ENCODE measurements at regions not wholly inside any gene's neighbourhood (a gene's known extent, or its start where the extent isn't known, plus 50 kb on each side); places are given as distances from the start of the nearest gene placed in this dataset.
"Not testable (repeated sequence)": the region's sequence is repeated elsewhere in the genome, so short reads cannot be mapped to it uniquely, and the experiment has no call there.

- no peak overlapping the region for H3K4ac ChIP-seq (ENCODE audit: low read depth, low read length)
- no peaks in the 10 kb centered on the region for H3K27me3 ChIP-seq (ENCODE audit: insufficient read depth, low read length, poor library complexity)
- no peak overlapping the region for H2AK5ac ChIP-seq (ENCODE audit: low read length)
- no peaks in the 10 kb centered on the region for H3K4me1 ChIP-seq (ENCODE audit: control insufficient read depth, low read depth, low read length)
- no peak overlapping the region for H2BK15ac ChIP-seq (replicated peaks; ENCODE audit: low read depth)
- no peak overlapping the region for H3K4me2 ChIP-seq (ENCODE audit: low read length)
- no peak overlapping the region for H4K8ac ChIP-seq (ENCODE audit: low read depth, low read length)
- no peak overlapping the region for H3K4me3 ChIP-seq (ENCODE audit: low read length)
- H2BK120ac ChIP-seq (ENCODE audit: low read depth, low read length): no peak overlapping the region
- H3K23ac ChIP-seq (ENCODE audit: low read length): no peak overlapping the region
- H3K79me1 ChIP-seq (ENCODE audit: low read length): no peaks in the 10 kb centered on the region
- no peak overlapping the region for H3K56ac ChIP-seq (ENCODE audit: low read length)
- no peak overlapping the region for H3K18ac ChIP-seq (ENCODE audit: low read length)
- WGBS (ENCODE audit: extremely low coverage, insufficient coverage, low lambda C conversion rate): no CpG with 5 or more reads among the region's 3 CpGs
- DNase-seq: peak; percentile 0
- H2BK5ac ChIP-seq (ENCODE audit: low read length): no peak overlapping the region
- H3K79me2 ChIP-seq (ENCODE audit: control insufficient read depth, insufficient read depth, low read length): no peaks in the 10 kb centered on the region
- no peak overlapping the region for H3K27ac ChIP-seq (ENCODE audit: low read depth, low read length)
- H4K5ac ChIP-seq (ENCODE audit: low read length): no peak overlapping the region
- H3K9ac ChIP-seq (ENCODE audit: low read length): no peak overlapping the region
- H3K36me3 ChIP-seq (ENCODE audit: control insufficient read depth, insufficient read depth, low read length): no peaks in the 10 kb centered on the region
Measured at GRCh38 chrX:116749943-116750342, 287.2 kb upstream of the CT83 start.

GRCh38 chrX:116732214-116732613, 269.4 kb upstream of the CT83 start:
- H3K23ac ChIP-seq (ENCODE audit: low read length): no peak overlapping the region
- H4K8ac ChIP-seq (ENCODE audit: low read depth, low read length): no peak overlapping the region
- no peak overlapping the region for H3K9ac ChIP-seq (ENCODE audit: low read length)
- no peak overlapping the region for H2BK120ac ChIP-seq (ENCODE audit: low read depth, low read length)
- H2BK5ac ChIP-seq (ENCODE audit: low read length): no peak overlapping the region
- no peak overlapping the region for H3K4me2 ChIP-seq (ENCODE audit: low read length)
- H4K5ac ChIP-seq (ENCODE audit: low read length): no peak overlapping the region
- no peak overlapping the region for H3K18ac ChIP-seq (ENCODE audit: low read length)
- no peaks in the 10 kb centered on the region for H3K79me2 ChIP-seq (ENCODE audit: control insufficient read depth, insufficient read depth, low read length)
- WGBS (ENCODE audit: extremely low coverage, insufficient coverage, low lambda C conversion rate): no CpG with 5 or more reads among the region's 2 CpGs
- H2BK15ac ChIP-seq (replicated peaks; ENCODE audit: low read depth): no peak overlapping the region
- no peaks in the 10 kb centered on the region for H3K27me3 ChIP-seq (ENCODE audit: insufficient read depth, low read length, poor library complexity)
- H3K79me1 ChIP-seq (ENCODE audit: low read length): no peaks in the 10 kb centered on the region
- no peak overlapping the region for H3K27ac ChIP-seq (ENCODE audit: low read depth, low read length)
- no peaks in the 10 kb centered on the region for H3K4me1 ChIP-seq (ENCODE audit: control insufficient read depth, low read depth, low read length)
- no peak overlapping the region for H2AK5ac ChIP-seq (ENCODE audit: low read length)
- H3K4ac ChIP-seq (ENCODE audit: low read depth, low read length): no peak overlapping the region
- DNase-seq: no peak
- H3K36me3 ChIP-seq (ENCODE audit: control insufficient read depth, insufficient read depth, low read length): no peaks in the 10 kb centered on the region
- H3K4me3 ChIP-seq (ENCODE audit: low read length): no peak overlapping the region
- H3K56ac ChIP-seq (ENCODE audit: low read length): no peak overlapping the region

- Histone ChIP-seq H3K4me1 (ENCODE audit: control insufficient read depth, low read depth, low read length) (no peaks in the 10 kb centered on the region), H4K5ac (ENCODE audit: low read length) (no peak overlapping the region), H2AK5ac (ENCODE audit: low read length) (no peak overlapping the region), H3K9ac (ENCODE audit: low read length) (no peak overlapping the region), H3K56ac (ENCODE audit: low read length) (no peak overlapping the region), H3K18ac (ENCODE audit: low read length) (no peak overlapping the region), H2BK120ac (ENCODE audit: low read depth, low read length) (peak overlapping the region; percentile 54), H3K27ac (ENCODE audit: low read depth, low read length) (peak overlapping the region; percentile 70), H2BK15ac (replicated peaks; ENCODE audit: low read depth) (no peak overlapping the region), H3K79me1 (ENCODE audit: low read length) (no peaks in the 10 kb centered on the region), H3K4me2 (ENCODE audit: low read length) (no peak overlapping the region), H2BK5ac (ENCODE audit: low read length) (no peak overlapping the region), H3K36me3 (ENCODE audit: control insufficient read depth, insufficient read depth, low read length) (no peaks in the 10 kb centered on the region), H3K27me3 (ENCODE audit: insufficient read depth, low read length, poor library complexity) (no peaks in the 10 kb centered on the region), H3K4ac (ENCODE audit: low read depth, low read length) (no peak overlapping the region), H4K8ac (ENCODE audit: low read depth, low read length) (no peak overlapping the region), H3K4me3 (ENCODE audit: low read length) (no peak overlapping the region), H3K79me2 (ENCODE audit: control insufficient read depth, insufficient read depth, low read length) (no peaks in the 10 kb centered on the region), H3K23ac (ENCODE audit: low read length) (no peak overlapping the region)
- WGBS (ENCODE audit: extremely low coverage, insufficient coverage, low lambda C conversion rate): no CpG with 5 or more reads among the region's 4 CpGs
- peak; percentile 32 for DNase-seq
Measured at GRCh38 chrX:116726806-116727205, 264.0 kb upstream of the CT83 start.

GRCh38 chrX:116694046-116694445, 231.3 kb upstream of the CT83 start:
- Histone ChIP-seq H3K27ac (ENCODE audit: low read depth, low read length) (no peak overlapping the region), H3K36me3 (ENCODE audit: control insufficient read depth, insufficient read depth, low read length) (no peaks in the 10 kb centered on the region), H2BK5ac (ENCODE audit: low read length) (no peak overlapping the region), H2AK5ac (ENCODE audit: low read length) (no peak overlapping the region), H3K4me2 (ENCODE audit: low read length) (no peak overlapping the region), H3K4me1 (ENCODE audit: control insufficient read depth, low read depth, low read length) (no peaks in the 10 kb centered on the region), H3K79me2 (ENCODE audit: control insufficient read depth, insufficient read depth, low read length) (no peaks in the 10 kb centered on the region), H3K56ac (ENCODE audit: low read length) (no peak overlapping the region), H3K4me3 (ENCODE audit: low read length) (no peak overlapping the region), H3K4ac (ENCODE audit: low read depth, low read length) (no peak overlapping the region), H3K23ac (ENCODE audit: low read length) (no peak overlapping the region), H3K9ac (ENCODE audit: low read length) (no peak overlapping the region), H2BK120ac (ENCODE audit: low read depth, low read length) (no peak overlapping the region), H4K5ac (ENCODE audit: low read length) (no peak overlapping the region), H2BK15ac (replicated peaks; ENCODE audit: low read depth) (no peak overlapping the region), H3K18ac (ENCODE audit: low read length) (no peak overlapping the region), H3K79me1 (ENCODE audit: low read length) (no peaks in the 10 kb centered on the region), H3K27me3 (ENCODE audit: insufficient read depth, low read length, poor library complexity) (no peaks in the 10 kb centered on the region), H4K8ac (ENCODE audit: low read depth, low read length) (no peak overlapping the region)
- WGBS (ENCODE audit: extremely low coverage, insufficient coverage, low lambda C conversion rate): no CpG with 5 or more reads among the region's 19 CpGs
- no peak for DNase-seq

- not testable (repeated sequence) for H3K79me2 ChIP-seq (ENCODE audit: control insufficient read depth, insufficient read depth, low read length); H4K8ac ChIP-seq (ENCODE audit: low read depth, low read length); H4K5ac ChIP-seq (ENCODE audit: low read length); H3K4me3 ChIP-seq (ENCODE audit: low read length); H2BK120ac ChIP-seq (ENCODE audit: low read depth, low read length); H3K27ac ChIP-seq (ENCODE audit: low read depth, low read length); H3K4me1 ChIP-seq (ENCODE audit: control insufficient read depth, low read depth, low read length); H2AK5ac ChIP-seq (ENCODE audit: low read length); H3K79me1 ChIP-seq (ENCODE audit: low read length); H3K4me2 ChIP-seq (ENCODE audit: low read length); H3K18ac ChIP-seq (ENCODE audit: low read length); DNase-seq; H3K4ac ChIP-seq (ENCODE audit: low read depth, low read length); H3K36me3 ChIP-seq (ENCODE audit: control insufficient read depth, insufficient read depth, low read length); H3K9ac ChIP-seq (ENCODE audit: low read length); H3K23ac ChIP-seq (ENCODE audit: low read length); H3K56ac ChIP-seq (ENCODE audit: low read length); H2BK5ac ChIP-seq (ENCODE audit: low read length); H3K27me3 ChIP-seq (ENCODE audit: insufficient read depth, low read length, poor library complexity); H2BK15ac ChIP-seq (replicated peaks; ENCODE audit: low read depth)
- no CpG with 5 or more reads among the region's 7 CpGs for WGBS (ENCODE audit: extremely low coverage, insufficient coverage, low lambda C conversion rate)
Measured at GRCh38 chrX:116679544-116679943, 216.8 kb upstream of the CT83 start.

- Histone ChIP-seq H3K4me2 (ENCODE audit: low read length) (no peak overlapping the region), H2BK120ac (ENCODE audit: low read depth, low read length) (no peak overlapping the region), H3K4ac (ENCODE audit: low read depth, low read length) (no peak overlapping the region), H3K79me1 (ENCODE audit: low read length) (no peaks in the 10 kb centered on the region), H4K5ac (ENCODE audit: low read length) (no peak overlapping the region), H3K18ac (ENCODE audit: low read length) (peak overlapping the region; percentile 68), H2BK15ac (replicated peaks; ENCODE audit: low read depth) (no peak overlapping the region), H2AK5ac (ENCODE audit: low read length) (no peak overlapping the region), H3K27ac (ENCODE audit: low read depth, low read length) (no peak overlapping the region), H2BK5ac (ENCODE audit: low read length) (no peak overlapping the region), H3K36me3 (ENCODE audit: control insufficient read depth, insufficient read depth, low read length) (no peaks in the 10 kb centered on the region), H3K4me1 (ENCODE audit: control insufficient read depth, low read depth, low read length) (no peaks in the 10 kb centered on the region), H4K8ac (ENCODE audit: low read depth, low read length) (no peak overlapping the region), H3K4me3 (ENCODE audit: low read length) (no peak overlapping the region), H3K23ac (ENCODE audit: low read length) (no peak overlapping the region), H3K27me3 (ENCODE audit: insufficient read depth, low read length, poor library complexity) (no peaks in the 10 kb centered on the region), H3K79me2 (ENCODE audit: control insufficient read depth, insufficient read depth, low read length) (no peaks in the 10 kb centered on the region), H3K56ac (ENCODE audit: low read length) (no peak overlapping the region), H3K9ac (ENCODE audit: low read length) (no peak overlapping the region)
- DNase-seq: peak; percentile 2
- no CpG with 5 or more reads among the region's 8 CpGs for WGBS (ENCODE audit: extremely low coverage, insufficient coverage, low lambda C conversion rate)
Measured at GRCh38 chrX:116667346-116668134, 204.8 kb upstream of the CT83 start.

Measured in mesendoderm (in vitro differentiated cells).